NCI-H1436 (cell line): ENCODE measurements at regions not wholly inside any gene's neighbourhood (a gene's known extent, or its start where the extent isn't known, plus 50 kb on each side); places are given as distances from the start of the nearest gene placed in this dataset.
A peak's percentile ranks its signal among the peaks of the same experiment; 100 is the strongest.
"Not testable (repeated sequence)": the region's sequence is repeated elsewhere in the genome, so short reads cannot be mapped to it uniquely, and the experiment has no call there.

Experiments used
- DNase-seq: peaks from one replicate; lab custom pipeline; 2025; lab: John Stamatoyannopoulos, UW

DNA sequence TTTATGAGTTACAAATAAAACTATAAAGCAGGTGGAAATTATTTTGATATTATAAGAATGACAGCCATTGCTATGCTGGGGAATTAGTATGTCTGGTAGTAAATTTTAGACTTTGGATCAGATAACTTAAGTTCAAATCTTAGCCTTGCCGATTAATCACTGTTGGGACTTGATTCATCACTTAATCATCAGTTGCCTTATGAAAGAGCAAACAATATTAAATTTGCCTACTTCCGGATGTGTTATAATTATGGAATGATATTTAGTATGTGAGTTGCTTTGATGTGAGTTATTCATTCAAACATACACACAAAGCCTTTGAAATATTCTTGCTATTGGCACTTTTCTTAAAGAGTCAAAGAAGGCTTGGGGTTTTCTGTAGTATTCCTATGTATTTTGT, 717.7 kb downstream of the BRINP1 start:
- no peak for DNase-seq

DNA sequence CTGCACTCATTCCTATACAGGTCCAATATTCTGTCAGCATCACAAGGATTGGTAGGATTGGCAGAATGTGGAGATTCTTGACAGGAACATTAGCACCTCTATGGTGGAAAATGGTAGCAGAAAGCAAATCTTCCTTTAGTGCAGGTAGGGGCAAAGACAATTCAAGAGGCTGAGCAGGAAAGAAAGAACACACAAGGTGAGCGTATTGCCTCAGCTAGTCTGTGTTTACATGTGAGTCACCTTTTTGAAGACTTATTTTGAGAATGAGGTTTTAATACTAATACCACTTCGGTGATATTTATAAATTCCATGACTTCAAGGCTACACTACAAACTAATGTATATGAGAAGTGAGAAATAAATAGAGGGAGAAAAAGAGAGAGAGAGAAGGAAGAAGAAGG, 717.0 kb downstream of the BRINP1 start:
- no peak for DNase-seq

DNA sequence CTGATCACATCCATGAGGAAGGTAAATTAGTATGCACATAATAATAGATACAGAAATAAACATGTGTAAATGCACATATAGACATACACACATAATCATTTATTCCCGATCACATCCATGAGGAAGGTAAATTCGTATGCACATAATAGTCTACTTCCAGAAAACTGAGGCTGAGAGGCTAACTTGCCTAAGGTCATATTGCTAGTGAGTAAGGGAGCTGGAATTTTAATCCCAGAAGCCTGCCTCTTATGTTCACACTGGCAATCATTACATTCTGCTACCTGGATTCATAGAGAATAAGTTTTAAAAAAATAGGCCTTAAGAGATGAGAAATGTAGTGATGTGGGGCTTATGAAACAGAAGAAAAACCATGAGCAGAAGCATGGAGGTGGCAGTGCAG, 716.3 kb downstream of the BRINP1 start:
- no peak for DNase-seq

DNA sequence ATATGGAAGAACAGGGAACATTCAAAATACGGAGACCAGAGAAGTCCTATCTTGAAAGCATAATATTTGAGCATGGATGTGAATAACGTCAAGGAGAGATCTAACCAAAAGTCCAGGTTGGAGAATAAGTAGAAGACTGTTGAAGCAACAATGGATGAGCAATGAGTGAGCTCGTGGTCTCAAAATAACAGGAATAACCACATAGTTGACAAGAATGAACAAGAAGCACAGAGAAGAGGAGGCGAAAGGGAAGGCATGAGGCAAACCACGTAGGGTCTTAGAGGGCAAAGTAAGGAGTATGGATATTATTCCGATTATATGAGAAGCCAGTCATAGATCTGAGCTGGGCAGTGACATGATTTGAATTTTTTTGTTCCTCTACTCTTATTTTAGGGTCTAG, 710.2 kb downstream of the BRINP1 start:
- no peak for DNase-seq

DNA sequence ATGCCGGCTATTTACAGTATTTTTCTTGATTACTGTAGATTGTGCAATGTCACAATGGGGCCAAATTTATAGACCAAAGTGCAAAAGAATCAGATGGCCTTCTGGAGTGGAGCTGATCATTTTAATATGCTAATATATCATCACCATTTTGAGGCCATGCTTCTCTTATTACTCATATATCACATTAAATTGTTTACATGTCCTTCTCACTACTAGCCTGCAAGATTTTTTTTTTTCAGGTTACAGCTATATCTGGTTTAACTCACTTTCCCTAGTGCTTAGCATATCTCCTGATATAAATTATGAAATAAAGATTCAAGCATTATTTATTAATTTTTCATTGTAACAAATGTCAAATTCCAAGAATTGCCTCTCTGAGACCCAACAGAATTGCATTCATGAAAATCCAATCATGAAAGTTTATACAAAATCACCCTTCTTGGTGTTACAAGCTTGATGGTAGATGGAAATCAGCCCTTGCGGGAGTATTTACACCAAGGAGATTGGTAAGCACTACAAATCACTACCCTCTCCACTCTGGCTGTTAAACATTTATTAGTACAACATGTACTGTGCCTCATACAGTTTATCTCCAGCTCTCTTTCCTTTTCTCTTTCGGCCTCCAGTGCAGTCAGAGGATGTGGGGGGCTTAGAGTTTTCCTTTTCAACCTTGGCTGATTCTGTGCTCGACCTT, 703.9 kb downstream of the BRINP1 start:
- DNase-seq, result no peak

DNA sequence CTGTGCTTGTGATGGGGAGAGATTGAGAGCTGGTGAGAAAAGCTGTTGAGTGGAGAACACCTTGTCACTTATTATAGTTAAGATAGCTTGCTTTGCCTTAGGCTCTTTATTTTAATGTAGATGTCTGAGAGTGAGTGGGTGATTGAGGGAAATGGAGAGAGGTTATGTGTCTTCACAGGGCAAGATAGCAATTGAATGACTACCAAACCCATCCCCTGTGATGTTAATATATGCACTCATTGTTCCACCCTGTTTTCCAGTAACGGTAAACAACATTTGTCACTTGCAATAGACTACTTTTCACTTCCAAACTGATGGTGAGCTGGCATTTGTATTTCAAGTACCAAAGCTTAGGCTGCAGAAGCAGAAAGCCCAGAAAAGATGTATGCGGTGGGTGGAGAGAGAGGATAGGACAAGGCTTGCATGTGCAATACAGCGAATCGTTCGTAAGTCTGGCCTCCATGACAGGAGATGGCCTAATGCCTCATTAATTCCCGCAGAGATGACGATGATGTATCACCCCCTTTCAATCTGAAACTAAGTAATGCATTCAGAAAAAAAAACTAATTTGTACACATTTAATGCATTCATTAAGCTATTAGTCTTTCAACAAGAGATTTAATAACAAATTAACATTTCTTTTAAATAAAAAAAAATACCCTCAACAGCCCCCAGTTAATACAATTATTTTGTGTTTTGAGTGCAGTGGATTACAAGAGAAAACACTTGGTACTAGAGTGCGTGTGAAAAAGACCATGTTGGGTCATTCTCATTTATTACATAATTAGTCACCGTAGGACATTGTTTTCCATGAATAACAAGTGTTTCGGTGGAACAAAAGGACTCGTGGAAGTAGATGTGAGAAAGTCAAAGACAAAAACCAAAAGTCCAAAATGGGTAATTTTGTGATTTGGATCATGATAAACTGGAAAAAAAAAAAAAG, 699.0 kb downstream of the BRINP1 start:
- DNase-seq, result no peak

DNA sequence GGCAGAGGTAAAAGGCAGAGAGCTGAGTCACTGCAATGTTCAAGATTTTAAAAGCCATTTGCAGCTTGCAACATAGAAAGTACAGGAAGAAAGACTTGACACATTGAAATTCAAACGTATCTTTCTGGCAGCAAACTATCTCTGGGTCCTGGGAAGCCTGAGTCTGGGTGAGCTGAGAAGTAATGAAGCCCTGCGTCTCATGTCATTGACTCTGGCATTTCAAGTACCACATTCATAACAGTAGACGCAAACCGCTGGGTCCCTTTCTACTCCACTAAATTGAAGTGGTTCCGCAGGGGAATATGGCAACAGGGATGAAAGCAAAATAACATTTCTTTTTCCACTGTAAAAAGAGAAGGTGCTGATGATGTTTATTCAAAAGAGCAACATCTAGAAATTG, 694.3 kb downstream of the BRINP1 start:
- no peak for DNase-seq

DNA sequence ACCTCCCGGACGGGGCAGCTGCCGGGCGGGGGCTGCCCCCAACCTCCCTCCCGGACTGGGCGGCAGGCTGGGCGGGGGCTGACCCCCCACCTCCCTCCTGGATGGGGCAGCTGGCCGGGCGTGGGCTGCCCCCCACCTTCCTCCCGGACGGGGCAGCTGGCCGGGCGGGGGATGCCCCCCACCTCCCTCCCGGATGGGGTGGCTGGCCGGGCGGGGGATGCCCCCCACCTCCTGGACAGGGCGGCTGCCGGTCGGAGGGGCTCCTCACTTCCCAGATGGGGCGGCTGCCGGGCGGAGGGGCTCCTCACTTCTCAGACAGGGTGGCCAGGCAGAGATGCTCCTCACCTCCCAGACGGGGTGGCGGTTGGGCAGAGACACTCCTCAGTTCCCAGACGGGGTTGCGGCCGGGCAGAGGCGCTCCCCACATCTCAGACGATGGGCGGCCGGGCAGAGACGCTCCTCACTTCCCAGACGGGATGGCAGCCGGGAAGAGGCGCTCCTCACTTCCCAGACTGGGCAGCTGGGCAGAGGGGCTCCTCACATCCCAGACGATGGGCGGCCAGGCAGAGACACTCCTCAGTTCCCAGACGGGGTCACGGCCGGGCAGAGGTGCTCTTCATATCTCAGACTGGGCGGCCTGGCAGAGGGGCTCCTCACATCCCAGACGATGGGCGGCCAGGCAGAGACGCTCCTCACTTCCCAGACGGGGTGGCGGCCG, 691.1 kb downstream of the BRINP1 start:
- not testable (repeated sequence) for DNase-seq

DNA sequence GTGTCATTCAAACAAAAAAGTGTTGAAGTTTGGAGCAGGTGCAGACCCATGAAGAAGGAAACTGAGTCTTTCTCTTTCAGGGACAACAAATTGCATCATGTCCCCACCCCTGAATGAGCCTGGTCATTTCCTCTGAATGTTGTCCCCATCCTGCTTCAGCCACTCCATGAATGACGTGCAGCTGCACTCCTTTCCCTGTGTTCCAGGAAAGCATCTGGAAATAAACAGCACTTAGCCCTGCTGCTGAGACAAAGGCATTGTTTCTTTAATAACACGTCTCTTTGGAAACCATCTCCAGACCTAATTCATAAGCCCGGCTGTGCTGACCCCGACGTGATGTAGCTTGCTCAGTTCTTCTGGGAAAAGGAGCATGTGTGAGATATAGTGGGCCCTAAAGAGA, 682.3 kb downstream of the BRINP1 start:
- DNase-seq, result peak; percentile 63

DNA sequence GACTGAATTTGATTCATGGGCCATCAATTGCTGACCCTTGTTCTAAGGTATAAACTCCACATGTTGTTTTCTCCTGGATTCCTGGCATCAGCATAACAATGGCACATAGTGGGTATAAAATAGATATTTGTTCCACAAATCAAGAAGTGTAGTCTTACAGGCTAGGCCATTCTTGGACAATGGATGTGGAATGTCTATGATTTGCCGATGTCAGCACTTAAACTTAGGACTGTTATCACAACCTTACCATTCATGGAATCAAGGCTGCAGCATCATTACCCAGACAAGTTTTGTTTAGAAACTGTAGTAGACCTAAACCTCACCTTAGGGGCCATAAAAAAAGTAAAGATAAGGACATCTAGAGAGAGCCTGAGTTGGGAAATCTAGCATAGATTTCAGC, 680.0 kb downstream of the BRINP1 start:
- no peak for DNase-seq

DNA sequence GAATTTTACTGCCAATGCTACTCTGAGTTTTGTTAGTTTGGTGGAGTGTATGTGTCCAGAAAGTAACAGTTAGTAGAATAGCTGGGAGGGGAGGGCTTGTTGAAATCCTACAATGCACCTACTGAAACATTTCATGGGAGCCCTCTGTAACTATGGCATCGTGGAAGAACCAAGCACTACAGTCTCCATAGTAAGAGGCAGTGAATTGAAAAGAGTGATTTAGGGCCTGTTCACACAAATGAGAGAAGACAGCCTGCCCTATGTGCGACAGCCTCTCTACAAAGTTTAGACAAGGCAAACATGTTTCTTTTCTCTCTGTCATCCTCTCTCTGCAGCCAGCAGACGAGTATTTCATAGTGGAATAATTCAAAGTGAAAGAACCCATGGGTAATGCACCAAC, 676.6 kb downstream of the BRINP1 start:
- no peak for DNase-seq

DNA sequence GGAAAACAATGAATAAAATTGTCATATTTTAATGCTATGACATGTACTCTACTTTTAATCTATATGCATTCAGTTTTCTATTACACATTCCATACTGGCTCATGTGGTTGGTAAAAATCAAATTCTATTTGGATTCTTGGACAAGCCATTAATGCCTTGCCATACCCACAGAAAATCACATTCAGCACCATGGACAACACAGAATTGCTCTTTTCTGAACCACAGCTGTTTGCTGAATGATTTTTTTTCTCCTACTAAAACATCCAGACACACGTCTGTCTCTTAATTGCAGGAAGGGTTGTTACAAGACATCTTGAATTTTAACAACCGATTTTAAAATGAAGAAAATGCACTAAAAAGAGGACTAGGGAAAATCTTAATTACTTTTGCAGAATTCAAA, 675.6 kb downstream of the BRINP1 start:
- no peak for DNase-seq

DNA sequence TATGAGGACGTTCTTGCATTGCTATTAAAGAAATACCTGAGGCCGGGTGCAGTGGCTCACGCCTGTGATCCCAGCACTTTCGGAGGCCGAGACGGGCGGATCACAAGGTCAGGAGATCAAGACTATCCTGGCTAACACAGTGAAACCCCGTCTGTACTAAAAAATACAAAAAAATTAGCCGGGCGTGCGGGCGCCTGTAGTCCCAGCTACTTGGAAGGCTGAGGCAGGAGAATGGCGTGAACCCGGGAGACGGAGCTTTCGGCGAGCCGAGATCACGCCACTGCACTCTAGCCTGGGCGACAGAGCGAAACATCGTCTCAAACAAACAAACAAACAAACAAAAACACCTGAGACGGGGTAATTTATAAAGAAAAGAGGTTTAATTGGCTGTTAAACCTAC, 674.0 kb downstream of the BRINP1 start:
- not testable (repeated sequence) for DNase-seq

DNA sequence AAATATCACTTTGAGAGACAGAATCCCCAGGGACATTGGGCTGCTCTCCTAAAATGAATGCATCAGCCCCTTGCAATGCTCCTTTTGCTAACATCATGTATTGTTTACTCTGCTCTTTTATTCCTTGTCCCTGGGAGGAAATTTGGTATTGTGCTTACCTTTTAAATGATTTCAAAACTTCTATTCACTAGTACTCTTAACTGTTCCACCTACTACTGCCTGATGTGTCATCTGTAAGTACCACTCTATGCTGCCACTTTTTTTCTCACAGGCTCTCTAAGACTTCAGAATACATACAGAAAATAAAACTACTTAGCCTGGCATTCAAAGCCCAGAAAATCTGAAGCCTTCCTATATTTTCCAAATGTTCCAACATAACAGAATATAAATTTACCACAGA, 667.2 kb downstream of the BRINP1 start:
- DNase-seq, result no peak

DNA sequence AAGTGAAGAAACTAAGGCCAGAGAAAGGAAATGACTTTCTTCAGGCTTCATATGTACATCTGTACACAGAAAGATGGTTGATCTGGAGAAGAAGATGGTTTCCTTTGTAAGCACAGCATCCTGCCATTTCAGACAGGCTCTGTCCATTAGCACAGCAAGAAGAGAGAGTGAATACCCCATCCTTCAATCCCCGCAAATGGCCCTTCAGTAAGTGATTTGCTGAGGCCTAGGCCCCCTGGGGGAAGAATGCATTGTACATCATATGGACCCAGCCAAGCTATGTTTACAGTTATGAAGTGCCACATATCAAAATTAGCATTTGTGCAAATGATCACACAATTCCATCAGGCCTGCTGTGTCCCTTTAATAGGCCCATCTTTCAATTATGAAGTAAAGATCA, 657.4 kb downstream of the BRINP1 start:
- DNase-seq, result no peak

DNA sequence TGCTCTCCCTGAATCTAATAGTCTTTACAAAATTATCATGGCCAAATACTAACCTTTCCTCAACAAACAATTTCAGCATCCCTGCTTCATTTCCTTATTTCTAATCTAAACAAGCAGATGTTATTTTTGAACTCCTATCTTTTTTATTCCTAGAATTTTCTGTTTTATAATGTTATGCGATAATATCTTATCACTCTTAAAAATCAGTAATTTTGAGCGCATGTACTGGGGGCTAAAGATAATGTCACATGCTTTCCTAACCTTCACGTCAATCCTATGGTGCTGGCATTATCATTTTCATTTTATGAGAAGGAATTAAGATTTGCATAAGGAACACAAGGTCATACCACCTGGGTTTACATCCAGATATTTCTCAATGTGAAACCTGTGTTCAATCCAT, 648.0 kb downstream of the BRINP1 start:
- DNase-seq, result no peak

DNA sequence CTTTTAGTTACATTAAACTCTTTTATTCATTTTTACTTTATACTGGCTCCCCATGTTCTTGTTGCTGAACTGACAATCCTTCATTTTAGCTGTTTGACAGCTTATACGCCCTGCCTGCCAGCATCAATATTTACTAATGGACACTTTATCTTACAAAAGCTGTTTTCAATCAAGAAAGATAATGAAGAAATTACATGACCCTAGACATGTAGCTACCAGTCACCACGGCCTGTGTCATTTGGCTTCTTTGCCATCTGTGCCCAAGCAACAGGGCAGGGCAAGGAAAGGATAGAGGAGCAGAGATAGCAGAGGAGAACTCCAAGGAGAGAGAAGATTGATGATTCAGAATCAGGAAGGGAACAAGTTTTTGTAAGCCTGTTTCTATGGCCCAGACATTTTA, 647.3 kb downstream of the BRINP1 start:
- no peak for DNase-seq

DNA sequence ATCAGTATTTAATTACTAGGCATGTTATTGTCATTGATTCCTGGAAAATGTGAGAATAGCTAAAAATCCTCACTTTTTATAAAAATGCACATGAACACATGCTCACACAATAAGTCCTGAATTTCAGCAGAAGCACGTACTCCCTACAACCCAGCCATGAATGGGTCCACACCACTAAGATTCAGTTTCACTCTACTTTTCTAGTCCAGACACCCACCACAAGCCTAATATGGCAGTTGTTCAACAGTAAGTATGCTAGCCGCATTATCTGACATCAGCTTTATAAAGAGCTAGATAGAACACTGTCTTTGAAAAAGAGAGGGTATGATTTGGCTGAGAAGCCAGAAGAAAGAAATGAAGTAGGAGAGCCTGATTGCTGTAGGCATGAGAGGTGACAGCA, 639.3 kb downstream of the BRINP1 start:
- no peak for DNase-seq

DNA sequence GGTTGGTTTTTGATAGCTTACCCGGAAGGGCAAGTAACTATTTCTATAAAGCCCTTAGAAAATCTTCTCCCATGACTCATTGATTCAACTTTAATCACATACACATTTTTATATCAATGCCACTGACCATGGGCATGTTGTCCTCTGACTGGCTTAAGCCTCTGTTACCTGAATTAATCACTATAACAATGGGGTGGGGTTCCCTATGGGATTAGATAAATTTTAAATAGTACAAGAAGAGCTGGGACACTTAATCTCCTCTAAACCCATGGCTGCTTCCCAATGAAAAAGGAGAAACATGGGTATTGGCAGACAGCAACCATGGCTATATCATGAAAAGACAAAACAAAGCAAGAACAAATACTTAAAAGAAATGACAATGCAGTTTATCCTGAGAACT, 636.2 kb downstream of the BRINP1 start:
- DNase-seq, result no peak

DNA sequence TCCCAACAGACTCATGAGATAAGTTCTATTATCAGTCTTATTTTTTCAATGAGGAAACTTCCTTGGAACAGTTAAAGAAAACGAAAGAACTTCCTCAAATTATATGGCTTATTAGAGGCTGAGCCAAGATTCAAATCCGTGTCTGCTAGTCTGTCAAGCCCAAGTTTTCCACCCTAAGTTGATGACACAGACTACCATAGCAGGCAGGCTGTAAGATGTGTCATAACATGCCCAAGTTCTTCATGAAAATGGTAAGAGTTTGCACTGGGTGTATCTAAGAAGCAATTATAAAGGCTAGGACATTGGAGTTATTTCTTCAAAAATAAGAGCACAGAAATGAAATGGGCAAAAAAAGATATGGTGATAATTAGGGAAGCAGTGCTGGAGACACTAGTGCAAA, 634.5 kb downstream of the BRINP1 start:
- no peak for DNase-seq

DNA sequence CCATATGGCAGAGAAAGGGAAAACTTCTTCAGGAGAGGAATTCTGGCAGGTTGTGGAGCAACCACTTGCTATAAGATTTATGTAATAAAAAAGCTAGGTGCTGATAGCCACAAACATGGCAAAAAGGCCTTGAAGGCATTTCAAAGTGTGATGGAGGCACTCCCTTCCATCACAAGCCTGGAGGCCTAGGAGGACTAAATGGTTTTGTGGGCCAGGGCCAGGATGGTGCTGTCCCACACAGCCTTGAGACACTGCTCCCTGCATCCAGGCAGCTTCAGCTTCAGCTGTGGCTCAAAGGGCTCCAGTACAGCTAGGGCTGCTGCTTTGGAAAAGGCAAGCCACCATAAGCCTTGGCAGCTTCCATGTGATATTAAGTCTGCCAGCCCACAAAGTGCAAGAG, 632.8 kb downstream of the BRINP1 start:
- no peak for DNase-seq

DNA sequence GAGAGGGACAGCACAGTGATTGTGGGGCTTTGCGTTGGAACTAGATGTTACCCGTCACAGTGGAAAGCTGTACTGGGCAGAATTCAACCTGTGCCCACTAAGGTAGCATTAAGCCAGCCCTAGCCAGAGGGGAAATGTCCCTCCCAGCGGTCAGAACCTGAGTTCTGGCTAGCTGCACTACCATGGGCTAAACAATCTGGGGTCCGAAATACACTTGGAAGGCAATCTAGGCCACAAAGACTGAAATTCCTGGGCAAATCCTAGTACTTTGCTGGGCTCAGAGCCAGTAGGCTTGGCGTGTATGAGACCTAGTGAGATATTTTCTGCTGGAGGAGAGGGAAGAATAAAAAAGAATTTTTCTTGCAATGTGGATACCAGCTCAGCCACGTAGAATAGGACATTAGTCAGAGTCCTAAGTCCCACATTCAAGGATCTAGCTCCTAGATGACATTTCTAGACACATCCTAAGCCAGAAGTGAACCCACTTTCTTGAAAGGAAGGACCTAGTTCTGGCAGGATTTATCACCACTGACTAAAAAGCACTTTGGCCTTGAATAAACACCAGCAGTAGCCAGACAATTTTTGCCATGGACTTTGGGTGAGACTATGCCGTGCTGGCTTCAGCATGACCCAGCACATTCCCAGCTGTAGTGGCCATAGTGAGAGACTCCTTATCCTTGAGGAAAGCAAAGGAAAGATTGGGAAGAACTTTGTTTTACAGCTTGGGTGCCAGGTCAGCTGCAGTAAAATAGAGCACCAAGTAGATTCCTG, 618.0 kb downstream of the BRINP1 start:
- no peak for DNase-seq
